ENCODE measurements at regions not wholly inside any gene's neighbourhood (a gene's known extent, or its start where the extent isn't known, plus 50 kb on each side); places are given as distances from the start of the nearest gene placed in this dataset.
"Not testable (repeated sequence)": the region's sequence is repeated elsewhere in the genome, so short reads cannot be mapped to it uniquely, and the experiment has no call there.

DNA sequence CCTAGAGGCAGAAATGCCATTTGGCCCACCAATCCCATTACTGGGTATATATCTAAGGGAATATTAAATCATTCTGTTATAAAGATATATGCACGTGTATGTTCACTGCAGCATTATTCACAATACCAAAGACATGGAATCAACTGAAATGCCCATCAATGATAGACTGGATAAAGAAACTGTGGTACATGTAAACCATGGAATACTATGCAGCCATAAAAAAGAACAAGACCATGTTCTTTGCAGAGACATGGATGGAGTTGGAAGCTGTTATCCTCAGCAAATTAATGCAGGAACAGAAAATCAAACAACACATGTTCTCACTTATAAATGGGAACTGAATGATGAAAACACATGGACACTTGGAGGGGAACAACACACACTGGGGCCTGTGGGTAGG, 458.4 kb downstream of the CD83 start:
- no peak for DNase-seq

DNA sequence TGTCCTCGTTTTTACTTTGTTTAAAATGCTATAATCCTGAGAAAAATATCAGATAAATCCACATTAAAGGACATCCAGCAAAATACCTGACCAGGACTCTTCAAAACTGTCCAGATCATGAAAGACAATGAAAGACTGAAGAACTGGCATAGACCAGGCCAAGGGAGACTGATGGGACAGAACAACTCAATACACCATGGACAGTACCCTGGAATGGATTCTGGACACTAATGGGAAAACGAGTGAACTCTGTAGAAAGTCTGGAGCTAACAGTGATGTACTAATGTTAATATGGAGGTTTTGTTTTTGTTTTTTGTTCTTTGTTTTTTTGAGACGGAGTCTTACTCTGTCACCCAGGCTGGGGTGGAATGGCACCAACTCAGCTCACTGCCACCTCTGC, 461.4 kb downstream of the CD83 start:
- DNase-seq: no peak

DNA sequence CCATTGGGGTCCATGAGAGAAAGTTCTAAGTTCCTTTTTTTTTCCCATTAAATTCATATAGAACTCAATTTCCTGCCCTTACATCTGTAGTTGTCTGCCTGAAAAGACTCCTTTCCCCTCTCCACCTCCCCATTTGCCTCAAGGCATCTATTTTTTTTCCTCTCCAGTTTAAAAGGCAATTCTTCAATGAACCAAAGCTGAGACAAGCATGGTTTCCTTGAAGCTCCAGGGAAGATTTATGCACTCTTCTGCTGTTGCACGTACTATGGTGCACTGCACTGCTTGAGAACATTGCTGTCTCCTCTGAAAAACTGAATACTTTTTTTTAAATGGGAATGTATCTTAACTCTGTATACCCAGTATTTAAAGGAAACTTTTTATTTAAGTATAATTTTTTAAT, 465.2 kb downstream of the CD83 start:
- no peak for DNase-seq

DNA sequence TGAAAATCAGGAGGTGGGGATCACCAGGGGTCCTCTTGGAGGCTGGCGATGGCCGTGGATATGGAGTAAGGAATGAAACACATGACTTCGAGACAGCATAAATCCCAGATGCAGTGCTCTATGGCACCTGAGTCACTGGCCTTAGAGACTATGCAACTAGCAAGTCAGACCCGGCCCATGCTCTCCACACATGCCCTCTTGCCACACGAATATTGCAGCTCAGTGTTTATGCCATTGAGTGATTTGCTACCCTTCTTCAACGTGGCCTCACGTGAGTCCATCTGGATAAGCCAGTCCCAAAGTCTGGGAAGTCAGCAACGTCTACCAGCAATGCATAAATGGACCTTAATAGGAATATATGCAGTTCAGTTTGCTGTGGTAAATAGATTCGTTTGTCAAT, 466.3 kb downstream of the CD83 start:
- no peak for DNase-seq

DNA sequence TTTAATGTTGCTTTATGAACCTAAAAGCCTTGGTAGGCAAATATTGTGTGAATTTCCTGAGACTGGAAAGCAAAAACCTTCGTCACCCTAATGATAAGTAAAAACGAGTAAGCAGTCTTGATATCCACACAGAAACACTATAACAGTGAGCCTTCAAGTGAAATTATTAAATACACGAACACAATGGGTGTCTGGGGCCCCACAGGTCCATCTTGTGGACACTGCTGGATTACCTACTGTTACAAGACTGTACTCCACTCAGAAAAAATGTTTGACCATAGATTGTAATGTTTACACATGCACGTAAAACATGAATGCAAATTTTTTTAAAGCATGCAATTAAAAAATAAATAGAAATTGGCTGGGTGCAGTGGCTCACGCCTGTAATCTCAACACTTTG, 466.9 kb downstream of the CD83 start:
- DNase-seq: no peak

DNA sequence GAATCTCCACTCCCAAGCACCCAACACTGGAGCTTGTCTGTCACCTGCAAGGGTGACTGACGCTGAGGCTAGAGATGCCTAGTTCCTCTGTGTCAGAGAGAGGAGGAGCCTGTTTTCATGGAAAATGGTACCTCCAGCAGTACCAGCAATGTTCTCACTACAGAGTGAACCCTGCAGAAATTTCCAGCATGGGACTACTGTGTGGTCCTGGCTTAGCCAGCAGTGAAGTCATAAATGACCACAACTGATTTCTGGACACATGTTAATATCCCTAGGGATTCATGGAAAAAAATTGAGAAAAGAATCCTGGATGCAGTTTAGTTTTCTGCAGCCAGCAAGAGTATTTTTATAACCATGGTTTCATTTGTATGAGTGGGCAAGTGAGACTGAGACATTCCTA, 468.1 kb downstream of the CD83 start:
- DNase-seq: no peak

DNA sequence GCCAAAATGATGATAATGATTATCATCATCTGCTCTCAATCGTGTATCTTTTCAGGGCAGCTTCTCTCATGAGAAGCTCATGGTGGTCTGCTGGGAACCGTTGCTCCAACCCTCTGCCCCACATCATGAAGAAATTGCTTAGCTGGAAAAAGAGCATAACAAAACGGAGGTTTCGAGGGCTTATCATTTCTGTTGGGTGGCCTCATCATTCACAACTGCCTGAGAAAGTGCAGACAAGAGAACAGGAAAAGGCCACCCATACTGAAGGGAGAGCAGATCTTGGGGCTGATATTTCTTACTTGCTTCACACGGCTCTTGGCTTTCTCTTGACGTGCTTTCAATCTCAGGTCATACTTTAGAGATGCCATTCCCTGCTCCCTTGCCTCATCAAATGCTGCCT, 471.6 kb downstream of the CD83 start:
- DNase-seq: no peak

DNA sequence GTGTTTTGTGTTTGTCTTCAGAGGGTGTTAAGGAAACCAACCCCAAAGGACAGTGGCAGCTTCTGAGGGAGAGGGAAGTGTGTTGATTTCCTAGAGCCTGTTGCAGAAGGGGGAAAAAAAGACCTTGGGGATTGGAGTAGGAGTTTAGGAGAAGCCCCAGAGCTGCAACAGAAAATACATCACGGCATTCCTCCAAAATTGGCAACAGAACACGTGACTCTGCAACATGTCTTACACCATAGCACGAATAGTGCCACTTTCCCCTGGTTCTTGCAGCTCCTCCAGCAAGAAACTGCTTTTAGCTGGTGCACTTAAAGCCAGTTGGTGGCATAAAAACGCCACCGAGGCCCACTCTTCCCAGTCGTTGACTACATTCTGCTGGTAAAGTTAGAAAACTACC, 473.0 kb downstream of the CD83 start:
- DNase-seq: no peak

DNA sequence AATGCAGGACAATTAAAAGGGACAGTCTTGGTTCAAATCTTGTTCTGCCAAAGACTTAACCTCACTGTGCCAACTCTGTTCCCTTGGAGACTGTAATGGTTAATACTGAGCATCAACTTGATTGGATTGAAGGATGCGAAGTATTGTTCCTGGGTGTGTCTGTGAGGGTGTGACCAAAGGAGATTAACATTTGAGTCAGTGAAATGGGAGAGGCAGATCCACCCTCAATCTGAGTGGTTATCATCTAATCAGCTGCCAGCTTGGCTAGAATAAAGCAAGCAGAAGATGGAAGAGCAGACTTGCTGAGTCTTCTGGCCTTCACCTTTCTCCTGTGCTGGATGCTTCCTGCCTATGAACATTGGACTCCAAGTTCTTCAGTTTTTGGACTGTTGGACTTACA, 474.4 kb downstream of the CD83 start:
- DNase-seq: no peak

DNA sequence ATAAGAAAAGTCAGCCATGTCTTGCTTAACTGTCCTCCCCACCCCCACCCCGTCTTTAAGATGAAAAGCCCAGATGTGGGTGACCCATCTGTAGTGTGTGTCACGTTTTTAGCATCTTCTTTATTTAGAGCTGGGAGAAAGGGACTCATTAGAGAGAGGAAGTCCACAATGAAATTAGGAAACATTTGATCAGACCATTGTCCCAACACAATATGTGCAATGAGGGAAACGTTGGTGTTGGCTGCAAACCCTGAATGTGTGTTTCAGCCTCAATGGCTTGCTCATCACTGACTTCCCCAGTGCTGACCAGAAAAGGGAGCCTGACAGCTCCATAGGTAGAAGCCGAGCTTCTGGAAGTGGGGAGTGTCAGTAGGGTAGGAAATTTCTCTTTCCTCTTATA, 475.7 kb downstream of the CD83 start:
- no peak for DNase-seq

DNA sequence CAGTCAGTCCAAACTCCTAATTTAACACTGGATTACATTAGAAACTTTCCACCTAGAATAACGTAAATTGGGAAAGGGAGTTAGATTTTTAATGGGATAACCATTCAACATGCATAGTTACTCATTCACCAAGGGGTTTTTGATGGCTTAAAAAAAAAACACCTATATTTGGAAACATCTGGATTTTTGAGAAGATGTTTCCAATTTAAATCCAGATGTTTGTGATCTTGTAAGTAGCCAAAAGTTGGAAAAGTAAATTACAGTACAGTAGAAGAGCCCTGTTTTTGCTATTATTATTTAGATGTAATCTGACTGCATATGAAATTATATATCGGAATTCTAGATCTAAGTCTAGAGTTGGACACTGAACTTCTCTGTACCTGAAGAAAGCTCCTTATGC, 478.2 kb downstream of the CD83 start:
- DNase-seq: no peak

DNA sequence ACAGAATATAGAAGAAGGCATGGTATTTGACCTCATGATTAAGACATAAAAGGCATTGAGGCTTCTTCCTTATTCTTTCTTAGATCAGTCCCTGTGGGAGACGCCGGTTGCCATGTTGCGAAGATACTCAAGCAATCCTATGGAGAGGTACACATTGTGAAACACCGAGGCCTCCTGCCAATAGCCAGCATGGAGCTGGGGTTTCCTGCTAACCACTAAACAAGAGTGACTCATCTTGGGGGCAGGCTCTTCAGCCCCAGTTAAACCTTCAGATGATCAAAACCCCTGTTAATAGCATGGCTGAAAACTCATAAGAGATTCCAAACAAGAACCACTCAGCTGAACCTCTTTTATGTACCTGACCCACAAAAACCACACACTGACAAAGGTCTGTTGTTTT, 478.8 kb downstream of the CD83 start:
- DNase-seq: no peak

DNA sequence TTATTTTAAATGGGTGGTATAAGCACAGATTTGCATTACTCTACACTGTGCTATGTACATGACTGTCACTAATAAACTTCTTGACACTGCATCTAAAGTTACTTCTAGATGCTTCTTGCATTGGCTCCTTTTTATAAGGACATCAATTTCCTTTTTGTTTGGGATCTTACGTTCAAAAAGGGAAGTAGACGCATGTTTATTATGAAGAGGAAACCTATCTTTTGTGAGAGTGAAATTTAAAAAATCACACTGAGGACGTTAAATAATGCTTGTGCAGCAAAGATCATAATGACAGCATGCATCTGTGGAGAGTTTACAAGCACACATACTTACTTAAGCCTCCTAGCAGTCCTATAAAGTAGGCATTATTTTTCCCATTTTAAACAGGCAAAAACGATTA, 479.5 kb downstream of the CD83 start:
- no peak for DNase-seq

DNA sequence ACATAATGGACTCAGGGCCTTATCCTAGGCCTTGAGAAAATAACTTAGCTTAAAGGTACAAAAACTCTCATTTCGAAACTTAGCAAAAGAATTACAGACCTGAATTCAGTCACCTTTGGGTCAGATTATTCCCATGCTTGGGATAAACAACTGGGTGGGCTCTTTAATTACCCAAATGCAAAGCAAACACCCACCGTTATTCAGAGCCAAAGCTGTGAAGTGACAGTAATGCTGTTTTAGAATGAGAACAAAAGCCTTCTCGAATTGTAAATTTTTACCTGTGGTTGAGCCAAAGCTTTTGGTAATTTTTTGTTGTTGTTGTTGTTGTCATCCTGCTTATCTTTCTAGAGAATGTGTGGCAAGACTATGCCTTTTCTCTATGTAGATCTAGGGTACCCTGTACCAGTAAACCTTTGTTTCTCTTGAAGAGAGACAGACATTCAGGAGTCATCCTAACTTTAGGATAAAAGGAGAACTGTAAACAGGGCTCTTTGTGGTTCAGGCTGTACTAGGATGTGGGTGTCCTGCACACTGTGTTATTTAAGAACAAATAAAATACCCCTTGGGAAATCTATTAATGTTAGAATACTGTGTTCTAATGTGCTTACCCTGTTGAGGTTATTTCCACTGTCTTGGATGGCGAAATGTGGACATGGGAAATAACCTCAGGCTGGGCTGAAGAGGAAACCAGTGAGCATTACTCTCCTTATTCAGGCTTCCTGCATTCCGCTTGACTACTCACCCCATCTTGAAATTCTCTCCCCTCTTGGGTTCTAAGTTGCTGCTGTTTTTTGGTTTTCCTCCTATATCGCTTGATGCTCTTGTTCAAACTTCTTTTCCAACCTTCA, 480.7 kb downstream of the CD83 start:
- DNase-seq: no peak

DNA sequence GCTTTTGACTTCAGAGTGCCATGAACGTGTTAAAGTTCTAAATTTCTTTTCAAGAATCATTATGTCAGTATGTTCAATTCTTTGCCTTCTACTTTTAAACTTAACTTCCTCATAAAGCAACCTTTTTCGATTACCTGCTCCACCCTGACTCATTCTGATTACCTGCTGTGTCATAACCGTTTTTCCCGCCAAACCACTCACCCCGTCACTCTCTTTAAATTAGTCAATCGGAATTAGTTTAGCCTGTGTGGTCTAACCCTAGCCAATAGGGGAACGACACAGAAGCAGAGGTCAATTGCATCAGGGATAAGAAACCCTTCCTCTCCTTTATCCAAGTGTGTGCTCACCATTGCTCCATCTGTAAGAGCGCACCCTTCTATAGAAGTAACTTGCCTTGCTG, 482.7 kb downstream of the CD83 start:
- not testable (repeated sequence) for DNase-seq

DNA sequence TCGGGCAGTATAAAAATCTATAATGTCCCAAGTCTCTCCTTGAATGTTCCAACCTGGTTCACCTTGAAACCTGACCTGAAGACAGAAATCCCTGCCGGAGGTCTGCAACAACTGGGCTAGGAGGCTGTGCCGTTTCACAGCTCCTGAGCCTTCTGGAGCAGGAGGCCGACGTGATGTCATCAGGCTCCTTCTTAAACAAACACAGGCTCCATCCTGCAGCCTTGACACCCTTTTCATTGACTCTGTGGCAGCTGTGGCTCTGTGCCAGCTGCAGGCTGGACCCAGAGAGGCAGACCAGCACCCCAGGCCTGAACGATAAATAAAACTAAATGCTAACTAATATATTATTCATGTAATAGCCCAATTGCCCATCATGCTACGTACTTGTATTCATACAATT, 483.9 kb downstream of the CD83 start:
- DNase-seq: peak; percentile 96

DNA sequence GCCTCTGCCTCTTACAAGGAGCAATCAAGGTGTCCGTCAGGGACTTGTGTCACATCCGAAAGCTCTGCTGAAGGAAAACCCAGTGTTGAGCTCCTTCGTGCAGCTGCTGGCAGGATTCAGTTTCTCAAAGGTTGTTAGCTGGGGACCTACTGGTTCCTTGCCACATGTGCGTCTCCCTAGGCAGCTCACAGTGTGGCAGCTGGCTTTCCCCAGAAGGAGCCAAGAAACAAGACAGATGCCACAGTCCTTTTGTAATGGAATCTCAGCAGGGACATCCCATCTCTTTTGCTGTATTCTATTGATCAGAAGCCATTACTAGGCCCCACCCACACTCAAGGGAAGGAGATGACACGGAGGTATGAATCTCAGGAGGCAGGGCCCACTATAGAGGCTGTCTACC, 488.8 kb downstream of the CD83 start:
- no peak for DNase-seq

DNA sequence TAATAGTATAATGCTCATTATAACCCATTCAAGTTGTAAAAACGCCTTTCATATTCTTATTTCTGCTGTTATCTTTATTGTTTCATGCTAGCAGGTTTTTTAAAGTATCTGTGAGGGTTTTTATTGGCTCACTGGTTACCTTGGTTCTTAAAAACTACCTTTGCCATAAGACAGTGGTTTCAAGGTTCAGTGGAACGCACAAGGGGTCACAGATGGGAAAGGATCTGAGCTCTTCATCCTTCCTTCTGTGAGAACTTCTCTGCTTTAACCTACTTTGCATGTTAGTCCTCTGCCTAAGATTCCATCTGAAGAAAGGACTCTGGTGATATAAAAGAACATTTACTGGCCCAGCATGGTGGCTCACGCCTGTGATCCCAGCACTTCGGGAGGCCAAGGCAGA, 492.6 kb downstream of the CD83 start:
- DNase-seq: no peak

DNA sequence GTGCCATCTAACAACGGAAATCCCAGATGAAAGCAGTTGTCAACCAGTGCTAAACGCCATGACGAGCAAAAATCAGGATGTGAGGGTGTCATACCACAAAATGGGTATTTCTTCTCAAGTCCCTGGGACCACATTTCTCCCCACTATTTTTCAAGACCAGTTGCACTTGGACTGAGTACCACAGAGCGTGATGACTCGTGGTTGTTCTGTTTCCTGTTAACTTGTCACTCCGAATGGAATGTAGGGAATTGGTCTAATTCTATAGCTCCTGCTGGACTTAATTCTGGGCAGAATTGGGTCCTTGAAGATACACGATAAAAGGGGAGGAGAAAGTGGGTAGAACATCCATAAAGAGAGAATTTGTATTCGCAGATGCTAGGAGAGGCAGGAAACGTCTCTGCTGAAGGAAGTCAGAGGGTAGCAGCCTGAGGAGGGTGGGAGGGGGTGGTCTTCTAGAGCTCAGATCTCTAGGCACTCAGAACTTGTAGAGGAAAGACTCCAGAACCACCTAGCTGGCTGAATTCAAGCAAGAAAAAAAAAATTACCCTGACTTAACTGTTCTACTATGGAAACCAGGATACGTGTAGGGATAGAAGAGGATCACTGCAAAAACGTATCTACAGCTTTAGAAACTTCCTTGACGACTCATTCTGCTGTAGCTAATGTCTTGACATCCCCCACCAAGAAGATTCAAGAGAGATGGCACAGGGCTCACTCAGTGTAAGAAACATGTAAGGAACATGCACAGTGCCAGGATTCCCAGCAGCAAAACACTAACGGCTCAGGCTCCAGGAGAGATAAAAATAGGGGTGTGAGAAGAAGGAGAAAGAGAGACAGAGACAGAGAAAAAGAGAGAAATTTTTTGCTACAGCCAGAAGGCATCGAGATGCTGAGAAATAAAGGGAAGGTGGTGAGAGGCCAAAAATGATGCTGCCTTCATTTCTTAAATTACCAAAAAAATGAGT, 494.7 kb downstream of the CD83 start:
- no peak for DNase-seq

DNA sequence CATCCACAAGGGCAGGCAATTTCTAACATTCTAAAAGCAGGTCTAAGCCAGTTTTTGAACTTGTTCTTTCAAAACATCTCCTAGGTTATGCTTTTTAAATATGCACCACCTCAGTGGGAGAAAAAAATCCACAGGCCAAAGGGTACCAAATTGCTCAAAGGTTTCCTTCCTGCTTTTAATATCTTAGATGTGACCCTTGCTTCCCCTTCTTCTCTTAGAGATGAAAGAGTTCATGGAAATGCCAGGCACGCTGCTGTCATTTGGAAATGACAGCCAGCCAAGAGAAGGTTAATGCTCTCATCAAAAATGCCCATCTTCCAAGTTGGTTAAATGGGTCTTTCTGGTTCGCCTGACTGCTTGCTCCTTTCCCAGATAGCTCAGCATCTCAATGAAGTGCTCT, 497.1 kb downstream of the CD83 start:
- no peak for DNase-seq

DNA sequence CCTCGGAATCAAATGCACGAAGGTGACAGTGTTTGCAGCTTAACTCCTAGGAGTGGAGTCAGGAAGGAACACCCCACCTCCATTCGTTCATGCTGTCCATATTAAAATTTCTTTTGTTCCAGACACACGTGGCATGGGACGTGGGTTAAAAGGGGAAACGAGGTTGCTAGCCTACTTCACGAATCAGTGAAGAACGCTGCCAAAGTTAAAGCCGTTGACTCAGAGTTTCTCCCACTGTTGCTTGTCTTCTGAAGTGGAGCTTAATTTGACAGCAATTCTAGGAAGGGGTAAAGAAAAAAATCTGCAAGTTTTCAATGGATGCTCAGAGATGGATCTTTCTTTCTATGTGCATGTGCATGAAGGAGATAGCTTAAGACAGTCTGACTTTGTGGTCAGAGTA, 499.1 kb downstream of the CD83 start:
- DNase-seq: no peak

DNA sequence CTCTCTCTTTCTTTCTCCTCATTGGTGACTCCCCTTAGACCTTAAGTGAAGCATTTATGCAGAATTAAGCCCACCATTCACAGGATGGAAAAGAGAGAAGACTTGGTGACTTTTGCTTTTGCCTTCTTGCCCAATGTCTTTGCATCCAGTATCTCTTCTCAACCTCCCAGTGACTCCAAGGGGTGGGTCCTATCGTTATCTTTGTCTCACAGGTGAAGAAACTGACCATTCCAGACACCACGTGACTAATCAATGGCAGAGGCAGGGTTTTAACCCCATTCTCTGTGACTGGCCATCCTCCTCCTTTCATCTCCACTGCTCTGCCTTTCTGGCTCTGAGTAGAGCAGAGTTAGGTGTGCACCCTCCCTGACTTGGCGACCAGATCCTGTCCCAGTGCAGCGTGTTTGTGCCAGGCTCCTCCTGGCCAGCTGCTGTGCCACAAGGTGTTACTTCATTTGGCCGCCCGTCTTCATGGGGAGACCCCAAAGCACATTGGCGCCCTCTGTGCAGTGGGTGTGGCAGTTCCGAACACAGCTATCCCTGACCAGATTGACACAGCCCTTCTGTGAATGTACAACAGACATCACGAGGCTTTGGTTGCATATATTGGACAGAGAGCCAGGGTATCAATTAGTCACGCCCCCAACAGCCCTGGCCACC, 501.3 kb downstream of the CD83 start:
- no peak for DNase-seq

DNA sequence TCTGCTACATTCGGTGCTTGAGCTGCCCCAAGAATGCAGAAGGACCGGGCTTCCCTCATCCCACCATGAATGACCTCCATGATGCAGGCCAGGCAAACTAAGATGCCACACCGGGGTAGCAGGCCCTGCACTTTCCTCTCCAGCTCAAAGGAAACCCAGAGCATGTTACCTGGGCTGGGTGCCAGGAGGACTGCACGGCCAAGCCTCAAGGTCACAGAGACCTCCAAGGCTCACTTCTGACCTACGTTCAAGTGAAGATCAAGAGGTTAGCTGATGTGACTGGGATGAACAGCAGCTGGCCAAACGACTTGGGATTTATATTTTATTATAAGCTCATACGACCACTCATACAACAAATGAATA, 501.8 kb downstream of the CD83 start:
- DNase-seq: peak; percentile 20

DNA sequence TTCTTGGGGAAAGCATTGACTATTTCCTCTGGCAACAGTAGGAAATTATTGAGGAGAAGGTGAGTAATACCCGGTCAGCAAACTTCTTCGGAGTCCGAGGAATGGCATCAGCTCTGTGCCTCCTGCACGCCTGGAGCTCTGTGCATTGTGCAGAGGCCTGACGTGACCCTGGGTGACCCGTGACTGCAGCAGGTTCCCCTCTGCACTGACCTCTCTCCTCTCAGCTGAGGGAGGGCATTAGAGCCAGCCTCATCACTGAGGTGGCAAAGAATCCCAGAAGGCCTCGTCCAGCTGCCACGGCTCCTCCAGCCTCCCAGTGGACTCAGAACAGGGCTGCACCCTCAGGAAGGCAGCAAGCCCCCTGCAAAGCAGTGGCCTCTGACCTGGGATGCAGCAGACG, 502.9 kb downstream of the CD83 start:
- DNase-seq: no peak
